ENCODE measurements at regions not wholly inside any gene's neighbourhood (a gene's known extent, or its start where the extent isn't known, plus 50 kb on each side); places are given as distances from the start of the nearest gene placed in this dataset.

- TF ChIP-seq HDGF (IDR thresholded peaks at IDR 0.05; ENCODE audit: borderline replicate concordance) (no peak), FOXM1 (IDR thresholded peaks at IDR 0.05; ENCODE audit: borderline replicate concordance) (no peak), LEF1 (IDR thresholded peaks at IDR 0.05; ENCODE audit: borderline replicate concordance) (no peak), ELF4 (IDR thresholded peaks at IDR 0.05) (no peak), TARDBP (IDR thresholded peaks at IDR 0.05) (no peak), FOXA1 (IDR thresholded peaks at IDR 0.05) (no peak)
Measured at GRCh38 chr7:17233603-17234002, 64.8 kb upstream of the AHR start.
